C4-2B (cell line): ENCODE measurements at regions not wholly inside any gene's neighbourhood (a gene's known extent, or its start where the extent isn't known, plus 50 kb on each side); places are given as distances from the start of the nearest gene placed in this dataset.

Experiments used
- H3K27ac ChIP-seq: fragments of 450-650 bp; 2 replicates; pipeline ENCODE4 v1.5.1; 2017
- CTCF ChIP-seq: fragments of 450-650 bp; conservative IDR thresholded peaks from 2 replicates; pipeline ENCODE4 v1.5.1; 2017; ENCODE audit warnings: mild to moderate bottlenecking
- ZFX ChIP-seq: fragments of 450-650 bp; IDR thresholded peaks from 2 replicates; pipeline ENCODE4 v1.6.1; 2017

DNA sequence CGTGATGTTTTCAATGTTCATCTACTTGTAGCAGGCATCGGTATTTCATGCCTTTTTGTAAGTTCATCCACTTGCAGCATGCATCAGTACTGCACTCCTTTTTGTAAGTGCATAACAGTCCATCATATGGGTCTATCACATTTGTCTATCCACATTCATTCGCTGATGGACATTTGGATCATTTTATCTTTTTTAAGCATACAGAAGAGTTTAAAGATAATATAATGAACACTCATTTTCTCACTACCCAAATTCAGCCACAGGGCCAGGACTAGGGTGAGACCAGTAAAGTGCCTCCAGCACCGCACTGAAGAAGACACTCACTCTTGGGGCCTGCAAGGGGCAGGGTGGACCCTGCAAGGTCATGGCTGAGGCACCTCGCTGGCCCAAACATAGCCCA lies 309.6 kb downstream of the UACA start:
- no peak overlapping the region for H3K27ac ChIP-seq
- TF ChIP-seq CTCF (no peak), ZFX (no peak)

DNA sequence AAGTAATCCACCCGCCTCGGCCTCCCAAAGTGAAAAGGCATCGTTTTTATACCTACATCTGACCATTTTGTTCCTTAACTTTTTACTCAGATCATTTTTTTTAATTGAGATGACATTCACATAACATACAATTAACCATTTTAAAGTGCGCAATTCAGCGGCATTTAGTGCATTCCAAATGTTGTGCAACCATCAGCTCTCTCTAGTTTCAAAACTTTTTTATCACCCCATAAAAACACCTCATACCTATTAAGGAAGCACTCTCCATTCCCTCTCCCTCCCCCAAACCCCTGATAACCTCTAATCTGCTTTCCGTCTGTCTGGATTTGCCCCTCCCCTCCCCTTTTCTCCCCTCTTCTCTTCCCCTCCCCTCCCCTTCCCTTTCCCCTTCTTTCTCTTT lies 310.1 kb downstream of the UACA start:
- no peak overlapping the region for H3K27ac ChIP-seq
- TF ChIP-seq ZFX (no peak), CTCF (no peak)

DNA sequence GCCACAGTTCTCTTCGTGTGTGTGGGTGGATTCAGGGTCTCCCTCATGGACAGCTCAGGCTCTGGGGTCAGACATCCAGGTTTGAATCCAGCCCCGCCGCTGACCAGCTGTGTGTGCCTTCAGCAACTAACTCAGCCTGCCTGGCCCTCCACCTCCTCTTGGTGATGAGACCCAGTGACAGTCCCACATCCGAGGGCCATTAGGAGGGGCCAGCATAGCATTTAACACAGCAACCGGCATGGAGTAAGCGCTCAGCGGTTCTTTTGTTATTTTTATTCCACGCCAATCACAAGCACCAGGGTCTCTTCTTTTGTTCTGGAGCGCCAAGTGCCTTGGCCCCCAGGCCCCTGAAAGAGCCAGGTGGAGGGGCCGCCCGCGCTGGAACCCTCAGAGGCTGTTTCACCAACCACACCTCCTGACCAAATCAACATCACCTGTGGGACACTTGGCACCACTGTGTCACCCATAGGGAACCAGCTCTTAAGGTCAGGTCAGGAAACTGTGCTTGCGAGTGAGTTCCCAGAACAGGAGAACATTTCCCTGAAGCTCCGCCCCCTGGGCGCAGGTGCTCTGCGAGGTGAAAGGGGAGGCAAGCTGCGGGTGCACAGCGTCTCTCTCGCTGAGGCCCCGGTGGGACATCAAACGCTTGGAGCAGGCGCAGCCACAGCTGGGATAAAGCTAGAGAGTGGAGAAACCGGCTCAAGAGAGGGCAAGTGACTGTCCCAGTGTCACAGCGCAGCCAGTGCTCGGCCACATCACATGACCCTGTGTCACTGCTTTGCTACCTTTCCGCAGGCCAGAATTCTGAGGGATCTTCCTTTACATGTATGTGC lies 311.3 kb downstream of the UACA start:
- H3K27ac ChIP-seq = no peak overlapping the region
- TF ChIP-seq ZFX (no peak), CTCF (no peak)

DNA sequence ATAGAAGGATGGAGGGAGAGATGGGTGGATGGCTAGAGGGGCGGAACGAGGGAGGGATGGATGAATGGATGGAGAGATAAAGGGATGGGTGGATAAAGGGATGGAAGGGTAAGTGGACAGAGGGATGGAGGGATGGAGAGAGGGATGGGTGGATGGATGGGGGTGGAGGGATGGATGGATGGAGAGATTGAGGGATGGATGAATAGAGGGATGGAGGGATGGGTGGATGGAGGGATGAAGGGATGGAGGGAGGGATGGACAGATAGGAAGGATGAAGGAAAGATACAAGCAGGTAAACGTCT lies 313.3 kb downstream of the UACA start:
- no peak overlapping the region for H3K27ac ChIP-seq

DNA sequence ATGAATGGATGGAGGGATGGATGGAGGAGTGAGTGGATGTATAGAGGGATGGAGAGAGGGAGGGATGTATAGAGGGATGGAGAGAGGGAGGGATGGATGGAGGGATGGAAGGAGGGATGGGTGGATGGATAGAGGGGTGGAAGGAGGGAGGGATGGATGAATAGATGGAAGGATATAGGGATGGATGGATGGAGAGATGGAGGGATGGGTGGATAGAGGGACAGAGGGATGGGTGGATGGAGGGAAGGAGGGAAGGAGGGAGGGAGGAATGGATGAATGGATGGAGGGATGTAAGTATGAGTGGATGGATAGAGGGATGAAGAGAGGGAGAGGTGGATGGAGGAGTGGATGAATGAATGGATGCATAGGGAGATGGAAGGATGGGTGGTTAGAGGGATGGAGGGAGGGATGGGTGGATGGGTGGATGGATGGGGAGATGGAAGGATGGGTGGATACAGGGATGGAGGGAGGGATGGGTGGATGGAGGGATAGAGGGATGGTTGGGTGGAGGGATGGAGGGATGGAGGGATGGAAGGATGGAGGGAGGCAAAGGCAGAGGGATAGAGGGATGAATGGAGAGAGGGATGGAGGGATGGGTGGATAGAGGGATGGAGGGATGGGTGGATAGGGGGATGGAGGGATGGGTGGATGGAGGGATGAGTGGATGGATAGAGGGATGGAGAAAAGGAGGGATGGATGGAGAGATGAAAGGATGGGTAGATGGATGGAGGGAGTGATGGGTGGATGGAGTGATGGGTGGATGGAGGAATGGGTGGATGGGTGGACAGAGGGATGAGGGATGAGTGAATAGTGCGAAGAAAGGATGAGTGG lies 313.8 kb downstream of the UACA start:
- TF ChIP-seq CTCF = no peak
- TF ChIP-seq ZFX = no peak
- no peak overlapping the region for H3K27ac ChIP-seq

More for the DNA sequence above, 313.3 kb downstream of the UACA start:
- TF ChIP-seq CTCF (no peak), ZFX (no peak)

GRCh38 chr15:70447928-70448698 lies 315.2 kb downstream of the UACA start:
- no peak overlapping the region for H3K27ac ChIP-seq
- TF ChIP-seq CTCF (no peak), ZFX (no peak)
